Nephron (organoid): ENCODE measurements at regions not wholly inside any gene's neighbourhood (a gene's known extent, or its start where the extent isn't known, plus 50 kb on each side); places are given as distances from the start of the nearest gene placed in this dataset.

Source experiments
- H3K27ac Mint-ChIP-seq, 3 experiments: 2 replicates each; pipeline ENCODE4 v1.8.0; 2020; ENCODE audit warnings: mixed read lengths in 3 of 3, mild to moderate bottlenecking in 2 of 3, moderate library complexity in 1 of 3
- H3K27me3 Mint-ChIP-seq: 2 replicates; pipeline ENCODE4 v1.8.0; 2021; ENCODE audit warnings: low read depth, mild to moderate bottlenecking, moderate library complexity, mixed read lengths
- H3K36me3 Mint-ChIP-seq: 2 replicates; pipeline ENCODE4 v1.8.0; 2020; ENCODE audit warnings: low read depth, mixed read lengths
- H3K4me1 Mint-ChIP-seq: 2 replicates; pipeline ENCODE4 v1.8.0; 2020; ENCODE audit warnings: mixed read lengths
- H3K4me3 Mint-ChIP-seq, 3 experiments: 2 replicates each; pipeline ENCODE4 v1.8.0; 2020; ENCODE audit warnings: mild to moderate bottlenecking in 3 of 3, mixed read lengths in 3 of 3, moderate library complexity in 2 of 3
- H3K9me3 Mint-ChIP-seq: 2 replicates; pipeline ENCODE4 v1.8.0; 2020; ENCODE audit warnings: mixed read lengths
- TF ChIP-seq, protein P1 (sequence below), 3 experiments: fragments of 200-600 bp; sonication (generic); IDR thresholded peaks; one replicate each; pipeline ENCODE4 v1.5.0; 2021; ENCODE audit warnings: antibody characterized with exemption in 3 of 3; ENCODE audit not compliant: unreplicated experiment in 3 of 3

DNA sequence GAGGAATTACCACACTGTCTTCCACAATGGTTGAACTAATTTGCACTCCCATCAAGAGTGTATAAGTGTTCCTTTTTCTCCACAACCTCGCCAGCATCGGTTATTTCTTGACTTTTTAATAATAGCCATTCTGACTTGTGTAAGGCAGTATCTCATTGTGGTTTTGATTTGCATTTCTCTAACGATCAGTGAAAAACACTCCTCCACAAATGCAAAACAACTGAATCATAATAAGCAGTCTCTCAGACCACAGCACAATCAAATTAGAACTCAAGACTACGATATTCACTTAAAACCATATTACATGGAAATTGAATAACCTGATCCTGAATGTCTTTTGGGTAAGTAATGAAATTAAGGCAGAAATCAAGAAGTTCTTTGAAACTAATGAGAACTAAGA lies 371.7 kb downstream of the CXXC4 start:
- TF ChIP-seq, protein P1, sequence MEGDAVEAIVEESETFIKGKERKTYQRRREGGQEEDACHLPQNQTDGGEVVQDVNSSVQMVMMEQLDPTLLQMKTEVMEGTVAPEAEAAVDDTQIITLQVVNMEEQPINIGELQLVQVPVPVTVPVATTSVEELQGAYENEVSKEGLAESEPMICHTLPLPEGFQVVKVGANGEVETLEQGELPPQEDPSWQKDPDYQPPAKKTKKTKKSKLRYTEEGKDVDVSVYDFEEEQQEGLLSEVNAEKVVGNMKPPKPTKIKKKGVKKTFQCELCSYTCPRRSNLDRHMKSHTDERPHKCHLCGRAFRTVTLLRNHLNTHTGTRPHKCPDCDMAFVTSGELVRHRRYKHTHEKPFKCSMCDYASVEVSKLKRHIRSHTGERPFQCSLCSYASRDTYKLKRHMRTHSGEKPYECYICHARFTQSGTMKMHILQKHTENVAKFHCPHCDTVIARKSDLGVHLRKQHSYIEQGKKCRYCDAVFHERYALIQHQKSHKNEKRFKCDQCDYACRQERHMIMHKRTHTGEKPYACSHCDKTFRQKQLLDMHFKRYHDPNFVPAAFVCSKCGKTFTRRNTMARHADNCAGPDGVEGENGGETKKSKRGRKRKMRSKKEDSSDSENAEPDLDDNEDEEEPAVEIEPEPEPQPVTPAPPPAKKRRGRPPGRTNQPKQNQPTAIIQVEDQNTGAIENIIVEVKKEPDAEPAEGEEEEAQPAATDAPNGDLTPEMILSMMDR (IDR thresholded peaks at IDR 0.05; ENCODE audit: unreplicated experiment in 3 of 3), result no peak
- H3K27ac Mint-ChIP-seq, result no peak overlapping the region
- H3K36me3 Mint-ChIP-seq, result no peaks in the 10 kb centered on the region
- no peaks in the 10 kb centered on the region for H3K9me3 Mint-ChIP-seq
- H3K27me3 Mint-ChIP-seq, result no peaks in the 10 kb centered on the region
- no peak overlapping the region for H3K4me3 Mint-ChIP-seq
- no peaks in the 10 kb centered on the region for H3K4me1 Mint-ChIP-seq

DNA sequence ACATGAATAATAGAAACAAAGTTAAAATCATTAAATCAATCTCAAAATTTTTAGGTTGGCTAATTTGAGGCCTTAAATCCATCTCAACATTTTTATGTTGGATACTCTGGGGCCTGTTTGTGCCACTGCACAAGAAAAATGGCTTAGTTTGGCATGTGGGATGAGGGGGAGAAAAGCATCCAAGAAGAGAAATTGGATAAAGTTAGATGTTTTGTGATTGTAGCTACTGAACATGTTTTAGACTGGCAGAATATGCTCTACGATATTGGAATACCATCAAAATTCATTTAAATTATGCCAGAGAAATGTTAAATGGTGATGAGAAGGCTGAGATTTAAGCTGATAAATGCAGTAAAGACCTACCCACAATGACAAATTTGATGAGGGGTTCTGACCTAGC lies 376.9 kb downstream of the CXXC4 start:
- H3K27ac Mint-ChIP-seq, result no peak overlapping the region
- H3K4me3 Mint-ChIP-seq, result no peak overlapping the region
- no peaks in the 10 kb centered on the region for H3K4me1 Mint-ChIP-seq
- peaks cover 8% of the 10 kb centered on the region for H3K9me3 Mint-ChIP-seq
- H3K27me3 Mint-ChIP-seq, result no peaks in the 10 kb centered on the region
- TF ChIP-seq, protein P1 (IDR thresholded peaks at IDR 0.05; ENCODE audit: unreplicated experiment in 3 of 3), result no peak
- H3K36me3 Mint-ChIP-seq, result no peaks in the 10 kb centered on the region

DNA sequence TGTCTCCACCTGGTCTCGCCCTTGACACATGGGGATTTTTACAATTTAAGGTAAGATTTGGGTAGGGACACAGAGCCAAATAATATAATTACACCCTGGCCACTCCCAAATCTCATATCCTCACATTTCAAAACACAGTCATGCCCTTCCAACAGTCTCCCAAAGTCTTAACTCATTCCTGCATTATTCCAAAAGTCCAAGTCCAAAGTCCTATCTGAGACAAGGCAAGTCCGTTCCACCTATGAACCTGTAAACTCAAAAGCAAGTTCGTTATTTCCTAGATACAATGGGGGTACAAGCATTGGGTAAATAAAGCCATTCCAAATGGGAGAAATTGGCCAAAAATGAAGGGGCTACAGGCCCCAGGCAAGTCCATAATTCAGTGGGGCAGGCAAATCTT lies 380.8 kb downstream of the CXXC4 start:
- Mint-ChIP-seq H3K27me3 (no peaks in the 10 kb centered on the region), H3K9me3 (peaks cover 8% of the 10 kb centered on the region), H3K27ac (no peak overlapping the region), H3K4me1 (no peaks in the 10 kb centered on the region), H3K4me3 (no peak overlapping the region), H3K36me3 (no peaks in the 10 kb centered on the region)
- TF ChIP-seq, protein P1 (IDR thresholded peaks at IDR 0.05; ENCODE audit: unreplicated experiment in 3 of 3), result no peak

DNA sequence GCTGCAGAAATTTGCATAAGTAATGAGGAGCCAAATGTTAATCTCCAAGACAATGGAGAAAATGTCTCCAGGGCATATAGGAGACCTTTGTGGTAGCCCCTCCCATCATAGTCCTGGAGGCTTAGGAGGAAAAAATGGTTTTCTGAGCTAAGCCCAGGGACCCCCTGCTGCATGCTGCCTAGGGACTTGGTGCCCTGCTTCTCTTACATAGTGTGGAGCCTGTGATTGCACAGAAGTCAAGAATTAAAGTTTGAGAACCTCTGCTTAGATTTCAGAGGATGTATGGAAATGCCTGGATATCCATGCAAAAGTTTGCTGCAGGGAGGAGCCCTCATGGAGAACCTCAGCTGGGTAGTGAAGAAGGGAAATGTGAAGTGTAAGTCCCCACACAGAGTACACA lies 379.4 kb upstream of the TACR3 start:
- TF ChIP-seq, protein P1 (IDR thresholded peaks at IDR 0.05; ENCODE audit: unreplicated experiment in 3 of 3), result no peak
- Mint-ChIP-seq H3K4me1 (no peaks in the 10 kb centered on the region), H3K4me3 (no peak overlapping the region), H3K27ac (no peak overlapping the region), H3K36me3 (no peaks in the 10 kb centered on the region), H3K27me3 (no peaks in the 10 kb centered on the region), H3K9me3 (peaks cover 27% of the 10 kb centered on the region)

- Mint-ChIP-seq H3K27ac (no peak overlapping the region), H3K9me3 (peaks cover 15% of the 10 kb centered on the region), H3K27me3 (no peaks in the 10 kb centered on the region), H3K4me1 (no peaks in the 10 kb centered on the region), H3K36me3 (no peaks in the 10 kb centered on the region), H3K4me3 (no peak overlapping the region)
- TF ChIP-seq, protein P1 (IDR thresholded peaks at IDR 0.05; ENCODE audit: unreplicated experiment in 3 of 3), result no peak
Observed at GRCh38 chr4:104093247-104093646, 373.5 kb upstream of the TACR3 start.

GRCh38 chr4:104073229-104073628 lies 353.4 kb upstream of the TACR3 start:
- H3K9me3 Mint-ChIP-seq, result no peaks in the 10 kb centered on the region
- H3K27ac Mint-ChIP-seq, result no peak overlapping the region
- no peaks in the 10 kb centered on the region for H3K27me3 Mint-ChIP-seq
- TF ChIP-seq, protein P1 (IDR thresholded peaks at IDR 0.05; ENCODE audit: unreplicated experiment in 3 of 3), result no peak
- no peaks in the 10 kb centered on the region for H3K4me1 Mint-ChIP-seq
- no peak overlapping the region for H3K4me3 Mint-ChIP-seq
- no peaks in the 10 kb centered on the region for H3K36me3 Mint-ChIP-seq
